ENCODE measurements at regions not wholly inside any gene's neighbourhood (a gene's known extent, or its start where the extent isn't known, plus 50 kb on each side); places are given as distances from the start of the nearest gene placed in this dataset.

DNA sequence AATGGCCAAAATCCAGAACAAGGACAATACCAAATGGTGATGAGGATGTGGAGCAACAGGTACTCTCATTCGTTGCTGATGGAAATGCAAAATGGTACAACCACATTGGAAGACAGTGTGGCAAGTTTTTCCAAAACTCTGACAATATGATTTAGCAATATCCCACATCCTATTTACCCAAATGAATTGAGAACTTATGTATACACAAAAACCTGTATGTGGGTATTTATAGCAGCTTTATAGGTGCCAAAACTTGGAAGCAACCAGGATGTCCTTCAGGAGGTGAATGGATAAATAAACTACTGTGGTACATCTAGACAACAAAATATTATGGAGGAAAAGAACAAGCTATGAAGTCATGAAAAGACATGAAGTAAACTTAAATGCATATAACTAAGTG lies 156.5 kb downstream of the TFAP2A start:
- Histone ChIP-seq H3K27me3 (ENCODE audit: control insufficient read depth in 2 of 2, insufficient read depth in 2 of 2, low read length in 2 of 2) (no peaks in the 10 kb centered on the region), H4K20me1 (replicated peaks; ENCODE audit: control insufficient read depth, extremely low read depth, insufficient read depth, low read length) (no peaks in the 10 kb centered on the region), H3K4me1 (ENCODE audit: control insufficient read depth, extremely low read depth, insufficient read depth, low read length) (no peaks in the 10 kb centered on the region), H3K36me3 (ENCODE audit: control insufficient read depth in 2 of 2, extremely low read depth in 1 of 2, insufficient read depth in 2 of 2, low read length in 2 of 2) (no peaks in the 10 kb centered on the region), H3K9me3 (replicated peaks; ENCODE audit: control insufficient read depth, insufficient read depth, low read length) (peaks cover 2% of the 10 kb centered on the region), H3K4me2 (ENCODE audit: insufficient read depth, low read length) (no peak overlapping the region), H2AFZ (ENCODE audit: low read depth, low read length) (no peak overlapping the region), H3K79me2 (ENCODE audit: control insufficient read depth, insufficient read depth, low read length) (no peaks in the 10 kb centered on the region), H3K9me1 (replicated peaks; ENCODE audit: control insufficient read depth, extremely low read depth, insufficient read depth, low read length) (no peaks in the 10 kb centered on the region), H3K9ac (replicated peaks; ENCODE audit: extremely low read depth, insufficient read depth, low read length) (no peak overlapping the region), H3K27ac (ENCODE audit: insufficient read depth, low read depth, low read length) (no peak overlapping the region), H3K4me3 (replicated peaks in 1 of 3; ENCODE audit: insufficient read depth in 1 of 3, low read depth in 1 of 3, low read length in 3 of 3) (no peak overlapping the region)
- BruUV-seq (replicated peaks), result no TSS peak
- TF ChIP-seq POLR2AphosphoS5 (IDR thresholded peaks at IDR 0.05; ENCODE audit: insufficient read depth, low read depth, low read length), result no peak
- TF ChIP-seq MAX (IDR thresholded peaks at IDR 0.05; ENCODE audit: insufficient read depth, insufficient read length), result no peak
- TF ChIP-seq MYC (IDR thresholded peaks at IDR 0.05; ENCODE audit: low read depth, low read length), result no peak
- TF ChIP-seq POLR2A (IDR thresholded peaks at IDR 0.05; ENCODE audit: low read depth, low read length), result no peak
- TF ChIP-seq FOS (IDR thresholded peaks at IDR 0.05; ENCODE audit: borderline replicate concordance, insufficient read depth, low read length), result no peak
- no peak for TF ChIP-seq GATA2 (IDR thresholded peaks at IDR 0.05; ENCODE audit: insufficient read depth, insufficient read length, low read depth, low read length)
- TF ChIP-seq, protein P1, sequence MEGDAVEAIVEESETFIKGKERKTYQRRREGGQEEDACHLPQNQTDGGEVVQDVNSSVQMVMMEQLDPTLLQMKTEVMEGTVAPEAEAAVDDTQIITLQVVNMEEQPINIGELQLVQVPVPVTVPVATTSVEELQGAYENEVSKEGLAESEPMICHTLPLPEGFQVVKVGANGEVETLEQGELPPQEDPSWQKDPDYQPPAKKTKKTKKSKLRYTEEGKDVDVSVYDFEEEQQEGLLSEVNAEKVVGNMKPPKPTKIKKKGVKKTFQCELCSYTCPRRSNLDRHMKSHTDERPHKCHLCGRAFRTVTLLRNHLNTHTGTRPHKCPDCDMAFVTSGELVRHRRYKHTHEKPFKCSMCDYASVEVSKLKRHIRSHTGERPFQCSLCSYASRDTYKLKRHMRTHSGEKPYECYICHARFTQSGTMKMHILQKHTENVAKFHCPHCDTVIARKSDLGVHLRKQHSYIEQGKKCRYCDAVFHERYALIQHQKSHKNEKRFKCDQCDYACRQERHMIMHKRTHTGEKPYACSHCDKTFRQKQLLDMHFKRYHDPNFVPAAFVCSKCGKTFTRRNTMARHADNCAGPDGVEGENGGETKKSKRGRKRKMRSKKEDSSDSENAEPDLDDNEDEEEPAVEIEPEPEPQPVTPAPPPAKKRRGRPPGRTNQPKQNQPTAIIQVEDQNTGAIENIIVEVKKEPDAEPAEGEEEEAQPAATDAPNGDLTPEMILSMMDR (IDR thresholded peaks at IDR 0.05; ENCODE audit: extremely low read depth in 1 of 2, insufficient read depth in 1 of 2, low read depth in 1 of 2, low read length in 2 of 2), result no peak
- no peak for TF ChIP-seq JUN (IDR thresholded peaks at IDR 0.05; ENCODE audit: borderline replicate concordance, insufficient read depth, insufficient read length, low read depth)
- TF ChIP-seq EZH2 (IDR thresholded peaks at IDR 0.05; ENCODE audit: borderline replicate concordance, low read depth, low read length, severe bottlenecking), result no peak
- DNase-seq (ENCODE audit: low read depth, low spot score), result no peak
- CTCF ChIA-PET, result no interaction called here
- dilution Hi-C loops (cut with MboI; ENCODE audit: extremely low pct_ligation_motif_present, low sequenced_read_pairs), result no loop called here
- intact Hi-C loops (cut with micrococcal nuclease), result no loop called here
- FAIRE-seq, result no peak
- POLR2A ChIA-PET, result no interaction called here
